A549 (cell line): ENCODE measurements at regions not wholly inside any gene's neighbourhood (a gene's known extent, or its start where the extent isn't known, plus 50 kb on each side); places are given as distances from the start of the nearest gene placed in this dataset.
"Not testable (repeated sequence)": the region's sequence is repeated elsewhere in the genome, so short reads cannot be mapped to it uniquely, and the experiment has no call there.

Experiments
- CBX2 ChIP-seq: fragments of 200-600 bp; sonication (generic); IDR thresholded peaks from 2 replicates; pipeline ENCODE4 v1.6.1; 2016; ENCODE audit warnings: low read depth, mild to moderate bottlenecking, borderline replicate concordance
- CBX8 ChIP-seq: fragments of 200-600 bp; sonication (generic); IDR thresholded peaks from 2 replicates; pipeline ENCODE4 v1.6.1; 2016
- CEBPB ChIP-seq, 2 experiments: fragments of >200 bp in 1 of 2; sonication (Bioruptor Twin) in 1 of 2; formaldehyde crosslinking in 1 of 2; IDR thresholded peaks; 2 replicates each; pipeline ENCODE4 v1.6.1; 2012 to 2016
- EHMT2 ChIP-seq: fragments of 200-600 bp; sonication (generic); IDR thresholded peaks from 2 replicates; pipeline ENCODE4 v1.6.1; 2016; ENCODE audit warnings: antibody characterized with exemption, low read depth, mild to moderate bottlenecking, moderate library complexity
- EP300 ChIP-seq, 2 experiments: fragments of >200 bp; sonication (Bioruptor Twin); formaldehyde crosslinking; IDR thresholded peaks; 2 replicates in 1 of 2; 3 replicates in 1 of 2; pipeline ENCODE4 v1.6.1; 2016 to 2017
- JUN ChIP-seq, 2 experiments: fragments of >200 bp; sonication (Bioruptor Twin); formaldehyde crosslinking; IDR thresholded peaks; 2 replicates in 1 of 2; 3 replicates in 1 of 2; pipeline ENCODE4 v1.6.1; 2016 to 2017
- MYC ChIP-seq: IDR thresholded peaks from 2 replicates; pipeline ENCODE4 v1.6.1; 2012; ENCODE audit warnings: mild to moderate bottlenecking, inconsistent platforms, low read length, improper control_type of control experiment, borderline replicate concordance
- POLR2A ChIP-seq: IDR thresholded peaks from 2 replicates; pipeline ENCODE4 v1.6.1; 2012; ENCODE audit warnings: mild to moderate bottlenecking, low read length
- RAD21 ChIP-seq, 2 experiments: fragments of >200 bp in 1 of 2; sonication (Bioruptor Twin) in 1 of 2; formaldehyde crosslinking in 1 of 2; IDR thresholded peaks in 1 of 2; conservative IDR thresholded peaks in 1 of 2; 2 replicates in 1 of 2; 3 replicates in 1 of 2; pipeline ENCODE4 v1.6.1; 2012 to 2018; ENCODE audit warnings: inconsistent platforms in 1 of 2
- ZNF302 ChIP-seq: fragments of 250-450 bp; sonication (Bioruptor Pico); IDR thresholded peaks from 2 replicates; pipeline ENCODE4 v1.9.0; 2021; ENCODE audit warnings: inconsistent platforms, mild to moderate bottlenecking, moderate library complexity
- TF ChIP-seq, protein P1 (sequence below): fragments of >200 bp; sonication (Bioruptor Twin); formaldehyde crosslinking; IDR thresholded peaks from 3 replicates; pipeline ENCODE4 v1.5.1; 2016
- TF ChIP-seq, protein P2 (sequence below): fragments of 450-650 bp; IDR thresholded peaks from 2 replicates; pipeline ENCODE4 v1.6.1; 2014; ENCODE audit warnings: antibody characterized with exemption

DNA sequence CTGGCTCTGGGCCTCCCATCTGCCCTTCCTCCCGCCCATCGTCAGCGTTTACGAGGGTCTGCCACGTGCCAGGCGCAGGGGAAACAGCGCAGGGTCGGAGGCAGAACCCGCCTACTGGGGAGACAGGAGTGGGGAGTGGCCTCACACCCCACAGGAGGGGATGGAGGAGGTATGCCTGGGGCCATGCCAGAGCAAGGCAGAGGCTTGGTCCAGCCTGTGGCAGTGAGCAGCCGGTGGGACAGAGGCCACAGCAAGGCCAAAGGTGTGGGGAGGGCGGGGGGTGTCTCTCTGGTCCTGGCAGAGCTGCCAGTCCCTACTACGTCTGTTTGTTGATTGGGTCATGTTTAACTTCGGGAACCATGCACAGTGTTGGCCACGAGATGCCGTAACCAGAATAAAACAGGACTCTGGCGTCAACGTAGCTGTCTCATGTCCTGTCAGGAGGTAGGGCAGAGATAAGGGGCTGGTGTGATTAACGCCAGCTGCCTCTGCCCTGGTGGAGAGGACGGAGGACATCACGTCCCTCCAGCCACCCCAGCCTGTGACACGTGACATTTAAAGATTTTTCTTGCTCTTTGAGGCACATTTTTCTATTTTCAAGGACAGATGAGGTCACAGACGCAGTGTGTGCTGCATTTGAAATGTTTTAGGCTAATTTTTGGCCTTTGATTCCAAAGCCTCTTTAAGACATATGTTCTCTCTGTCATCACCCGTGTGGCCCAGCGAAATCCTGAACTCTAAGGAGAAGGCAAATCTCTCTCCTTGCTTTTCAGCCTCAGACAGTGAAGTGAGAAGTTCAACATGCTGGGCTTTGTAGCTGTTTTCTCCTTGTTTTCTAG is 193.3 kb downstream of the LAT start:
- not testable (repeated sequence) for TF ChIP-seq MYC; EHMT2; CBX2; ZNF302 (CRISPR knock-in tag); CEBPB (IDR thresholded peaks at IDR 0.05); CBX8; EP300 (IDR thresholded peaks at IDR 0.05); POLR2A; RAD21 (conservative IDR thresholded peaks at IDR 0.05 in 1 of 2, IDR thresholded peaks at IDR 0.05 in 1 of 2); JUN (IDR thresholded peaks at IDR 0.05)
- TF ChIP-seq, protein P1, sequence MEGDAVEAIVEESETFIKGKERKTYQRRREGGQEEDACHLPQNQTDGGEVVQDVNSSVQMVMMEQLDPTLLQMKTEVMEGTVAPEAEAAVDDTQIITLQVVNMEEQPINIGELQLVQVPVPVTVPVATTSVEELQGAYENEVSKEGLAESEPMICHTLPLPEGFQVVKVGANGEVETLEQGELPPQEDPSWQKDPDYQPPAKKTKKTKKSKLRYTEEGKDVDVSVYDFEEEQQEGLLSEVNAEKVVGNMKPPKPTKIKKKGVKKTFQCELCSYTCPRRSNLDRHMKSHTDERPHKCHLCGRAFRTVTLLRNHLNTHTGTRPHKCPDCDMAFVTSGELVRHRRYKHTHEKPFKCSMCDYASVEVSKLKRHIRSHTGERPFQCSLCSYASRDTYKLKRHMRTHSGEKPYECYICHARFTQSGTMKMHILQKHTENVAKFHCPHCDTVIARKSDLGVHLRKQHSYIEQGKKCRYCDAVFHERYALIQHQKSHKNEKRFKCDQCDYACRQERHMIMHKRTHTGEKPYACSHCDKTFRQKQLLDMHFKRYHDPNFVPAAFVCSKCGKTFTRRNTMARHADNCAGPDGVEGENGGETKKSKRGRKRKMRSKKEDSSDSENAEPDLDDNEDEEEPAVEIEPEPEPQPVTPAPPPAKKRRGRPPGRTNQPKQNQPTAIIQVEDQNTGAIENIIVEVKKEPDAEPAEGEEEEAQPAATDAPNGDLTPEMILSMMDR, result not testable (repeated sequence)
- TF ChIP-seq, protein P2, sequence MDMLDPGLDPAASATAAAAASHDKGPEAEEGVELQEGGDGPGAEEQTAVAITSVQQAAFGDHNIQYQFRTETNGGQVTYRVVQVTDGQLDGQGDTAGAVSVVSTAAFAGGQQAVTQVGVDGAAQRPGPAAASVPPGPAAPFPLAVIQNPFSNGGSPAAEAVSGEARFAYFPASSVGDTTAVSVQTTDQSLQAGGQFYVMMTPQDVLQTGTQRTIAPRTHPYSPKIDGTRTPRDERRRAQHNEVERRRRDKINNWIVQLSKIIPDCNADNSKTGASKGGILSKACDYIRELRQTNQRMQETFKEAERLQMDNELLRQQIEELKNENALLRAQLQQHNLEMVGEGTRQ, result not testable (repeated sequence)
